Hepatocyte (in vitro differentiated cells): ENCODE measurements at regions not wholly inside any gene's neighbourhood (a gene's known extent, or its start where the extent isn't known, plus 50 kb on each side); places are given as distances from the start of the nearest gene placed in this dataset.

ENCODE experiments used
- DNase-seq: peaks from one replicate; pipeline ENCODE4 v3.0.0-alpha.2; 2016; ENCODE audit warnings: low spot score
- H2AFZ ChIP-seq: fragments of 200-600 bp; sonication (generic); 2 replicates; pipeline ENCODE4 v1.6.0; 2016; ENCODE audit warnings: antibody characterized with exemption, mild to moderate bottlenecking
- H3K27ac ChIP-seq: fragments of 200-600 bp; sonication (generic); 2 replicates; pipeline ENCODE4 v1.5.1; 2016; ENCODE audit warnings: mild to moderate bottlenecking
- H3K27me3 ChIP-seq: fragments of 200-600 bp; sonication (generic); 2 replicates; pipeline ENCODE4 v1.6.1; 2016
- H3K36me3 ChIP-seq: fragments of 200-600 bp; sonication (generic); replicated peaks from 2 replicates; pipeline ENCODE4 v1.5.1; 2016; ENCODE audit warnings: low read depth; ENCODE audit not compliant: insufficient read depth
- H3K4me1 ChIP-seq: fragments of 200-600 bp; sonication (generic); 2 replicates; pipeline ENCODE4 v1.5.1; 2016; ENCODE audit warnings: mild to moderate bottlenecking, moderate library complexity; ENCODE audit not compliant: insufficient read depth
- H3K4me2 ChIP-seq: fragments of 200-600 bp; sonication (generic); 2 replicates; pipeline ENCODE4 v1.6.0; 2016
- H3K4me3 ChIP-seq: fragments of 200-600 bp; sonication (generic); 2 replicates; pipeline ENCODE4 v1.5.1; 2016; ENCODE audit warnings: mild to moderate bottlenecking
- H3K79me2 ChIP-seq: fragments of 200-600 bp; sonication (generic); 2 replicates; pipeline ENCODE4 v1.6.0; 2017; ENCODE audit warnings: mild to moderate bottlenecking
- H3K9me2 ChIP-seq: fragments of 200-600 bp; sonication (generic); replicated peaks from 2 replicates; pipeline ENCODE4 v1.6.0; 2017; ENCODE audit warnings: mild to moderate bottlenecking; ENCODE audit not compliant: insufficient read depth
- H3K9me3 ChIP-seq: fragments of 200-600 bp; sonication (generic); 2 replicates; pipeline ENCODE4 v1.5.1; 2016; ENCODE audit warnings: low read depth, mild to moderate bottlenecking
- H4K20me1 ChIP-seq: fragments of 200-600 bp; sonication (generic); 2 replicates; pipeline ENCODE4 v1.6.0; 2016; ENCODE audit warnings: mild to moderate bottlenecking; ENCODE audit not compliant: insufficient read depth, poor library complexity, severe bottlenecking
- EZH2 ChIP-seq: fragments of 200-600 bp; sonication (generic); IDR thresholded peaks from 2 replicates; pipeline ENCODE4 v1.6.1; 2016; ENCODE audit warnings: antibody characterized with exemption, mild to moderate bottlenecking, borderline replicate concordance
- EZH2phosphoT487 ChIP-seq: fragments of 200-600 bp; sonication (generic); IDR thresholded peaks from one replicate; pipeline ENCODE4 v1.6.1; 2018; ENCODE audit warnings: antibody characterized with exemption, mild to moderate bottlenecking, low read depth, moderate library complexity; ENCODE audit not compliant: unreplicated experiment, severe bottlenecking
- WGBS: methylation state at CpG from one replicate; pipeline ENCODE4 v1.1.6; 2016; ENCODE audit warnings: low lambda C conversion rate; ENCODE audit errors: missing lambda C conversion rate; 5-methylcytosine and 5-hydroxymethylcytosine counted together
- TF ChIP-seq, protein P1 (sequence below): fragments of 200-600 bp; sonication (generic); IDR thresholded peaks from 2 replicates; pipeline ENCODE4 v1.5.1; 2016; ENCODE audit warnings: antibody characterized with exemption, mild to moderate bottlenecking; ENCODE audit not compliant: poor library complexity

DNA sequence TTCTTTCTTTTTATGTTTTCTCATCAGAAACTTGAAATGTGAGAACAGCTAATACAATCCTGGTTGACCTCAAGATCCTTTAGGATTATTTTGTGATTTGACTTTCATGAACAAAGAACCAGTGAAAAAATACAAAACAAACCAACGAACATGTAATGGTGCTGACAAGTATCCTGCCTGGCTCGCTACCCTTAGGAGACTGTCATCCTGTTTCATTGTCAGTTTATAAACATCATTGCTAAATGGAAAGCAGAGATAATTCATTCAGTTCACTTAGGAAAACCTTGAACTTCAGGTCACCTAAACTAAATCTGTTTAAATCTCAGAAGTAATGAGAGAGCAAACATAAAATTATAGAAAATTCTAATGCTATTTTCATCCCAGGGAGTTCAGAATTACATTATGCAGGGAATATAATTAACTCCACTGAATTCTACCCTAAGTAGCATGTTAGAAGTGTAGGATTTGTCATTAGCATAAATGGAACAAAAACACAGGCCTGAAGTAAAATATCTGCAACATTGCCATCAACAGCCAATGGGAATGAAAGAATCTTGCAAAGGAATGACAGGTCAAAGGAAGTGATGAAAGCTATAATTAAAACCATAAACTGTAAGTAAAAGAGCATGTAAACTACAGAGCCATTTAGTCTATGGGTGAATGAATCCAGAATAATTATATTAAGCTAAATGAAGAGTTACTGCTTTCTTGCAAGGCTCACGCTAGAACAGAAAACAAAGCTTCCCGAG lies 401.2 kb upstream of the MANEA start:
- TF ChIP-seq EZH2 (no peak), EZH2phosphoT487 (no peak)
- TF ChIP-seq, protein P1, sequence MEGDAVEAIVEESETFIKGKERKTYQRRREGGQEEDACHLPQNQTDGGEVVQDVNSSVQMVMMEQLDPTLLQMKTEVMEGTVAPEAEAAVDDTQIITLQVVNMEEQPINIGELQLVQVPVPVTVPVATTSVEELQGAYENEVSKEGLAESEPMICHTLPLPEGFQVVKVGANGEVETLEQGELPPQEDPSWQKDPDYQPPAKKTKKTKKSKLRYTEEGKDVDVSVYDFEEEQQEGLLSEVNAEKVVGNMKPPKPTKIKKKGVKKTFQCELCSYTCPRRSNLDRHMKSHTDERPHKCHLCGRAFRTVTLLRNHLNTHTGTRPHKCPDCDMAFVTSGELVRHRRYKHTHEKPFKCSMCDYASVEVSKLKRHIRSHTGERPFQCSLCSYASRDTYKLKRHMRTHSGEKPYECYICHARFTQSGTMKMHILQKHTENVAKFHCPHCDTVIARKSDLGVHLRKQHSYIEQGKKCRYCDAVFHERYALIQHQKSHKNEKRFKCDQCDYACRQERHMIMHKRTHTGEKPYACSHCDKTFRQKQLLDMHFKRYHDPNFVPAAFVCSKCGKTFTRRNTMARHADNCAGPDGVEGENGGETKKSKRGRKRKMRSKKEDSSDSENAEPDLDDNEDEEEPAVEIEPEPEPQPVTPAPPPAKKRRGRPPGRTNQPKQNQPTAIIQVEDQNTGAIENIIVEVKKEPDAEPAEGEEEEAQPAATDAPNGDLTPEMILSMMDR, result no peak
- Histone ChIP-seq H2AFZ (no peak overlapping the region), H3K36me3 (no peaks in the 10 kb centered on the region), H3K27me3 (no peaks in the 10 kb centered on the region), H3K4me1 (no peaks in the 10 kb centered on the region), H3K79me2 (no peaks in the 10 kb centered on the region), H3K4me2 (no peak overlapping the region), H3K9me2 (no peaks in the 10 kb centered on the region), H3K27ac (no peak overlapping the region), H3K4me3 (no peak overlapping the region), H3K9me3 (no peaks in the 10 kb centered on the region), H4K20me1 (no peaks in the 10 kb centered on the region)
- DNase-seq, result no peak
- WGBS, result 59% methylated on average over 4 of the region's 4 CpGs

DNA sequence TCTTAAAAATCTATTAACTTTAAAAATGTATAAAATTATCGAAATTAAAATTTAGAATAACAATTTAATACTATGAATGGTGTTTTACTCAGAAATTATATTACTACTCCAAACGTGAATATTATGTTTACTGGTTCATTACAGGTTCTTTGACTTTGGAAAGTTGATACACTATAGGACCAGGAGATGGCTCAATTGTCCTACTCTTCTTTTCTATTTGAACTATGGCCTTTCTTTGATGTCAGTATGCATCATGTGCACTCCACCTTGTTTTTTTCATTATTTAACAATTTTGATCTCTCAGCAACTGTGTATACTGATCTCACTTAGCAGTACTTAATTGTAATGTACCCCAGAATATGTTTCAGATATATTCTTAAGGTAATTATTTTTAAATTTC lies 391.5 kb upstream of the MANEA start:
- no peaks in the 10 kb centered on the region for H3K36me3 ChIP-seq

DNA sequence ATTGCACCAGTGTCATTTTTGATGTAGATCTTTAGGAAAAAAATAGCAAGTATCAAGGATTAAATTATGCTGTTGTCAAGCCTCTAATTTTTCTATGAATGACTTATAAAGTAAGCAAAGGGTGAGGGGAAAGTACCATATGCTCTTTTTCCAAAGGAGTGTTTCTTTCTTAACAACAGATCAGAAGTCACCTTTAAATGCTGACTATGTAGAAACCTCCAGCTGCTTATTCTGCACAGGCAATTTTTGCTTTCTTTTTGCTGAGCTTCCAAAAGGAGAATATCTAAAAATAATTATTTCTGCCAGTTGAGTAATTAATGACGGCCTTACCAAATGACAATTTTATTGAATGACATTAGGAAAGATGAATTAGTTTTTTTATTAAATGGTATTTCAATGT lies 390.6 kb upstream of the MANEA start:
- Histone ChIP-seq H3K9me2 (no peaks in the 10 kb centered on the region), H4K20me1 (no peaks in the 10 kb centered on the region), H3K4me2 (no peak overlapping the region), H2AFZ (no peak overlapping the region), H3K36me3 (no peaks in the 10 kb centered on the region), H3K4me1 (no peaks in the 10 kb centered on the region), H3K27me3 (no peaks in the 10 kb centered on the region), H3K9me3 (no peaks in the 10 kb centered on the region), H3K27ac (no peak overlapping the region), H3K4me3 (no peak overlapping the region), H3K79me2 (no peaks in the 10 kb centered on the region)
- WGBS, result 94% methylated on average over 1 of the region's 1 CpG
- DNase-seq, result no peak
- TF ChIP-seq EZH2phosphoT487 (no peak), EZH2 (no peak)
- TF ChIP-seq, protein P1, result no peak

More for the DNA sequence above, 391.5 kb upstream of the MANEA start:
- Histone ChIP-seq H2AFZ (no peak overlapping the region), H3K27me3 (no peaks in the 10 kb centered on the region), H3K4me1 (no peaks in the 10 kb centered on the region), H3K4me2 (no peak overlapping the region), H4K20me1 (no peaks in the 10 kb centered on the region), H3K9me2 (no peaks in the 10 kb centered on the region), H3K79me2 (no peaks in the 10 kb centered on the region), H3K9me3 (no peaks in the 10 kb centered on the region), H3K4me3 (no peak overlapping the region), H3K27ac (no peak overlapping the region)
- DNase-seq, result no peak
- WGBS, result 61% methylated on average over 2 of the region's 2 CpGs
- no peak for TF ChIP-seq EZH2
- TF ChIP-seq EZH2phosphoT487, result no peak
- TF ChIP-seq, protein P1, result no peak
